ENCODE measurements at regions not wholly inside any gene's neighbourhood (a gene's known extent, or its start where the extent isn't known, plus 50 kb on each side); places are given as distances from the start of the nearest gene placed in this dataset.
"Not testable (repeated sequence)": the region's sequence is repeated elsewhere in the genome, so short reads cannot be mapped to it uniquely, and the experiment has no call there.

DNA sequence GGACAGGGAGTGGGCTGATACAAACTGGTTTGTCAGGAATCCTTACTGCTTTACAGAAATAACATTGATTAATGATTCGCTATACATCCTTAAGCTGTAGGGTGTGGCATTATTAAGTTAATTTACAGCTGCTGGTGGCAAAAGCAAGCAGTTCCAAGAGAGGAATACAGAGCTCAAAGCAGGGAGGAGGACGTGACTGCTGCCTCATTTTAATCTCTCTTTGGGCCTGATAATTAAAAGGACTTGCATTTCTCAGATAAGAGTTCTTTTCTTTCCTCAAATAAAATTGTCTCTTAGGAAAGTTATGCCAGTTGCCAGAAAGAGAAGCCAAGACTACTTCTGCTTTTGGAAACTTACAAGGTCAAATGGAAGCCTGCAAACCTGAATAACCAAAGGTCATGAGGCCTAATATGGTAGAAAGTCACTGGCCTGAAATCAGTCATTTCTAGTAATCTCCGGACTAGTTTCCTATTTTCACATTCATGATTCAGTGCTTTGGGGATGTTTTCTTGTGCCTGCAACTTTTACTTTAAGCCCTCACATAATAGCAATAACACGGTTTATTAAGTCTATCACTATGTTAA lies 426.2 kb upstream of the SPATA31A3 start:
- not testable (repeated sequence) for H3K4me3 ChIP-seq (ENCODE audit: low read length in 2 of 2); H3K9ac ChIP-seq (ENCODE audit: low read length in 2 of 2)

GRCh38 chr9:67417341-67417983 lies 425.1 kb upstream of the SPATA31A3 start:
- H3K9me3 ChIP-seq (ENCODE audit: control insufficient read depth in 2 of 2, low read length in 2 of 2); H3K27ac ChIP-seq (ENCODE audit: low read length); H3K4me1 ChIP-seq (ENCODE audit: control insufficient read depth, insufficient read depth, low read length); H3K36me3 ChIP-seq (ENCODE audit: control insufficient read depth in 2 of 2, insufficient read depth in 2 of 2, low read length in 2 of 2); H3K9ac ChIP-seq (ENCODE audit: low read length in 2 of 2); H3K27me3 ChIP-seq (ENCODE audit: control insufficient read depth in 1 of 2, insufficient read depth in 2 of 2, low read length in 2 of 2); H3K4me3 ChIP-seq (ENCODE audit: low read length in 2 of 2): not testable (repeated sequence)

More for the DNA sequence above, 426.2 kb upstream of the SPATA31A3 start:
- H3K9me3 ChIP-seq (ENCODE audit: control insufficient read depth in 2 of 2, low read length in 2 of 2); H3K36me3 ChIP-seq (ENCODE audit: control insufficient read depth in 2 of 2, insufficient read depth in 2 of 2, low read length in 2 of 2); H3K27me3 ChIP-seq (ENCODE audit: control insufficient read depth in 1 of 2, insufficient read depth in 2 of 2, low read length in 2 of 2); H3K27ac ChIP-seq (ENCODE audit: low read length); H3K4me1 ChIP-seq (ENCODE audit: control insufficient read depth, insufficient read depth, low read length): not testable (repeated sequence)

- not testable (repeated sequence) for H3K4me1 ChIP-seq (ENCODE audit: control insufficient read depth, insufficient read depth, low read length); H3K27me3 ChIP-seq (ENCODE audit: control insufficient read depth in 1 of 2, insufficient read depth in 2 of 2, low read length in 2 of 2); H3K9me3 ChIP-seq (ENCODE audit: control insufficient read depth in 2 of 2, low read length in 2 of 2); H3K36me3 ChIP-seq (ENCODE audit: control insufficient read depth in 2 of 2, insufficient read depth in 2 of 2, low read length in 2 of 2); H3K9ac ChIP-seq (ENCODE audit: low read length in 2 of 2); H3K4me3 ChIP-seq (ENCODE audit: low read length in 2 of 2); H3K27ac ChIP-seq (ENCODE audit: low read length)
Observed at GRCh38 chr9:67416639-67417038, 424.3 kb upstream of the SPATA31A3 start.

- not testable (repeated sequence) for H3K36me3 ChIP-seq (ENCODE audit: control insufficient read depth in 2 of 2, insufficient read depth in 2 of 2, low read length in 2 of 2); H3K9ac ChIP-seq (ENCODE audit: low read length in 2 of 2); H3K27ac ChIP-seq (ENCODE audit: low read length); H3K9me3 ChIP-seq (ENCODE audit: control insufficient read depth in 2 of 2, low read length in 2 of 2); H3K27me3 ChIP-seq (ENCODE audit: control insufficient read depth in 1 of 2, insufficient read depth in 2 of 2, low read length in 2 of 2); H3K4me3 ChIP-seq (ENCODE audit: low read length in 2 of 2); H3K4me1 ChIP-seq (ENCODE audit: control insufficient read depth, insufficient read depth, low read length)
Observed at GRCh38 chr9:67410606-67411220, 418.4 kb upstream of the SPATA31A3 start.

DNA sequence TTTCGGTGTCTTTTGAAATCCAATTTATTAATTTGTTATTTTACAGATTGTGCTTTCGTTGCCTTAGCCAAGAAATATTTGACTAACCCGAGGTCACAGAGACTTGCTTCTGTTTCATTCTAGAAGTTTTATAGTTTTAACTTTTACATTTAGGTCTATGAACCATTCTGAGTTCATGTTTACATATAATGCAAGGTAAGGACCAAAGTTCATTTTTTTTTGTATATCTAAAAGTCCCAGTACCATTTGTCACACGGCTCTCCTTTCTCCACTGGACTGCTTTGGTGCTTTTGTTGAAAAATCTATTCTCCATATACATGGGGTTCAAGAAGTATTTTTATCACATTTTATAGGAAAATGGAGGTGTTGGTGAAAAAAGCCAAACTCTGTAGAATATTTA lies 411.4 kb upstream of the SPATA31A3 start:
- H3K36me3 ChIP-seq (ENCODE audit: control insufficient read depth in 2 of 2, insufficient read depth in 2 of 2, low read length in 2 of 2); H3K4me1 ChIP-seq (ENCODE audit: control insufficient read depth, insufficient read depth, low read length); H3K9ac ChIP-seq (ENCODE audit: low read length in 2 of 2); H3K9me3 ChIP-seq (ENCODE audit: control insufficient read depth in 2 of 2, low read length in 2 of 2); H3K27ac ChIP-seq (ENCODE audit: low read length); H3K4me3 ChIP-seq (ENCODE audit: low read length in 2 of 2); H3K27me3 ChIP-seq (ENCODE audit: control insufficient read depth in 1 of 2, insufficient read depth in 2 of 2, low read length in 2 of 2): not testable (repeated sequence)

GRCh38 chr9:67397731-67398130 lies 405.4 kb upstream of the SPATA31A3 start:
- not testable (repeated sequence) for H3K9me3 ChIP-seq (ENCODE audit: control insufficient read depth in 2 of 2, low read length in 2 of 2); H3K4me3 ChIP-seq (ENCODE audit: low read length in 2 of 2); H3K36me3 ChIP-seq (ENCODE audit: control insufficient read depth in 2 of 2, insufficient read depth in 2 of 2, low read length in 2 of 2); H3K27me3 ChIP-seq (ENCODE audit: control insufficient read depth in 1 of 2, insufficient read depth in 2 of 2, low read length in 2 of 2); H3K9ac ChIP-seq (ENCODE audit: low read length in 2 of 2); H3K4me1 ChIP-seq (ENCODE audit: control insufficient read depth, insufficient read depth, low read length); H3K27ac ChIP-seq (ENCODE audit: low read length)

GRCh38 chr9:67394782-67395181 lies 402.4 kb upstream of the SPATA31A3 start:
- not testable (repeated sequence) for H3K4me1 ChIP-seq (ENCODE audit: control insufficient read depth, insufficient read depth, low read length); H3K9me3 ChIP-seq (ENCODE audit: control insufficient read depth in 2 of 2, low read length in 2 of 2); H3K27ac ChIP-seq (ENCODE audit: low read length); H3K36me3 ChIP-seq (ENCODE audit: control insufficient read depth in 2 of 2, insufficient read depth in 2 of 2, low read length in 2 of 2); H3K4me3 ChIP-seq (ENCODE audit: low read length in 2 of 2); H3K27me3 ChIP-seq (ENCODE audit: control insufficient read depth in 1 of 2, insufficient read depth in 2 of 2, low read length in 2 of 2); H3K9ac ChIP-seq (ENCODE audit: low read length in 2 of 2)

- not testable (repeated sequence) for H3K9ac ChIP-seq (ENCODE audit: low read length in 2 of 2); H3K36me3 ChIP-seq (ENCODE audit: control insufficient read depth in 2 of 2, insufficient read depth in 2 of 2, low read length in 2 of 2); H3K27ac ChIP-seq (ENCODE audit: low read length); H3K27me3 ChIP-seq (ENCODE audit: control insufficient read depth in 1 of 2, insufficient read depth in 2 of 2, low read length in 2 of 2); H3K9me3 ChIP-seq (ENCODE audit: control insufficient read depth in 2 of 2, low read length in 2 of 2); H3K4me3 ChIP-seq (ENCODE audit: low read length in 2 of 2); H3K4me1 ChIP-seq (ENCODE audit: control insufficient read depth, insufficient read depth, low read length)
Observed at GRCh38 chr9:67394038-67394437, 401.7 kb upstream of the SPATA31A3 start.

DNA sequence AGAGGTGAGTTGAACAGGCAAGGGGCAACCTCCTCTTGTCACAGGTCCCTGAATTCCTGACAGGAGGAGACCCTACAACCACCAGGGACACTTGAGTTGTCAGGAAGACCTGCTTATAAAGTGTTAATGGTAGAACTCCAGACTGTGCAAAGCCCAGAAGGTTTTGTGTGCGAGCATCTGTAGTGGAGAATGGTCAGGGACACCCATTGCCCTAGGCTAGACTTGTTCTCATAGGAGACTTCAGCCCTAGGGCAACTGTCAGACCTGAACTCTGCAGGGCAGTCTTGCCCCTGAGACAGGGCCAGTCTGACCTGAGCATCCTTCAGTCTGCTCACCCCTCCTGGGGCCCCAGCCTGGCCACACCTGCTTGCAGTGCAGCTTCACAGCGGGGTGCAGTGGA lies 377.3 kb upstream of the SPATA31A3 start:
- H3K4me1 ChIP-seq (ENCODE audit: control insufficient read depth, insufficient read depth, low read length): not testable (repeated sequence)

GRCh38 chr9:67362325-67362724 lies 370.0 kb upstream of the SPATA31A3 start:
- not testable (repeated sequence) for H3K9ac ChIP-seq (ENCODE audit: low read length in 2 of 2); H3K4me3 ChIP-seq (ENCODE audit: low read length in 2 of 2); H3K27ac ChIP-seq (ENCODE audit: low read length); H3K27me3 ChIP-seq (ENCODE audit: control insufficient read depth in 1 of 2, insufficient read depth in 2 of 2, low read length in 2 of 2); H3K36me3 ChIP-seq (ENCODE audit: control insufficient read depth in 2 of 2, insufficient read depth in 2 of 2, low read length in 2 of 2); H3K9me3 ChIP-seq (ENCODE audit: control insufficient read depth in 2 of 2, low read length in 2 of 2); H3K4me1 ChIP-seq (ENCODE audit: control insufficient read depth, insufficient read depth, low read length)

More for the DNA sequence above, 377.3 kb upstream of the SPATA31A3 start:
- not testable (repeated sequence) for H3K4me3 ChIP-seq (ENCODE audit: low read length in 2 of 2); H3K9ac ChIP-seq (ENCODE audit: low read length in 2 of 2); H3K36me3 ChIP-seq (ENCODE audit: control insufficient read depth in 2 of 2, insufficient read depth in 2 of 2, low read length in 2 of 2); H3K9me3 ChIP-seq (ENCODE audit: control insufficient read depth in 2 of 2, low read length in 2 of 2); H3K27me3 ChIP-seq (ENCODE audit: control insufficient read depth in 1 of 2, insufficient read depth in 2 of 2, low read length in 2 of 2); H3K27ac ChIP-seq (ENCODE audit: low read length)

- not testable (repeated sequence) for H3K4me3 ChIP-seq (ENCODE audit: low read length in 2 of 2); H3K27me3 ChIP-seq (ENCODE audit: control insufficient read depth in 1 of 2, insufficient read depth in 2 of 2, low read length in 2 of 2); H3K9me3 ChIP-seq (ENCODE audit: control insufficient read depth in 2 of 2, low read length in 2 of 2); H3K9ac ChIP-seq (ENCODE audit: low read length in 2 of 2); H3K36me3 ChIP-seq (ENCODE audit: control insufficient read depth in 2 of 2, insufficient read depth in 2 of 2, low read length in 2 of 2); H3K4me1 ChIP-seq (ENCODE audit: control insufficient read depth, insufficient read depth, low read length); H3K27ac ChIP-seq (ENCODE audit: low read length)
Observed at GRCh38 chr9:67353961-67354360, 361.6 kb upstream of the SPATA31A3 start.

Measured in stomach smooth muscle (tissue), 2 donors.